Right ventricle myocardium superior (tissue), 1 donor: ENCODE measurements at regions not wholly inside any gene's neighbourhood (a gene's known extent, or its start where the extent isn't known, plus 50 kb on each side); places are given as distances from the start of the nearest gene placed in this dataset. TPM values are rescaled to one million over a fixed set of nuclear protein-coding genes. Genes with fewer than 3 reads are reported as not detected.

Experiments
- ATAC-seq: fragments of 200-7000 bp; cut with Tn5 transposase; one replicate; pipeline ENCODE4 v1.9.1; 2020; ENCODE audit warnings: mild to moderate bottlenecking; ENCODE audit not compliant: poor library complexity
- DNase-seq: peaks from one replicate; pipeline ENCODE4 v3.0.0-alpha.2; 2020
- intact Hi-C: fragments of 100-400 bp; cut with DNase I; formaldehyde crosslinking; loops from one replicate; pipeline ENCODE4 v1.11.2; 2022
- microRNA-seq: library from miRNA; unstranded; fragments of <30 nt; microRNA quantifications from one replicate; pipeline ENCODE4 v1.2.0, GENCODE V29; 2020
- donor health status: DM: no; HTN: yes; CAD: no; lungs with severe emphysema.

DNA sequence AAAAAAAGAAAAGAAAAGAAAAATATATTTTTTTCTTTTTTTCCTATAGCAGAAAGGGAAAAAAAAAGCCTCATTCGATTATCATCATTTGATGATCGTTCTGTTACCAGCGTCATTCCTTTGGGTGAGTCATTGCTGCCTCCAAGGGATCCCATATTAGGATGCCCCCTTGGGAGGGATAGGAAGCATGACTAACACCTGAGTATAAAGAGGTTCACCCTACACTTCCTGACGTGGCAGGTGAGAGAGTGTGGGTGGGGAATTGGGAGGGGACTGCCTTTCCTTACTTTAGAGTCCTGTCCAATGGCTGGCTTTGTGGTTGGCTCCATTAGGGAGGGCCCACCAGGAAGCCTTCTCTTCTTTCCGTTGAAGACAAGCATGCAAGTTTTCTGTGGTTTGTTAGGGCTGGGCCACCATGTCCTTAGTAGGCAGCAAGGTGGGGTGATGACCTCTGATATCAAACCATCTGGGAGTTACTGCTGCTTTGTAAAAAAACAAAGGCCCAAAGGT is 56.1 kb upstream of the FUT8 start:
- no peak for DNase-seq
- ATAC-seq = no peak
- intact Hi-C loops = no loop called here

DNA sequence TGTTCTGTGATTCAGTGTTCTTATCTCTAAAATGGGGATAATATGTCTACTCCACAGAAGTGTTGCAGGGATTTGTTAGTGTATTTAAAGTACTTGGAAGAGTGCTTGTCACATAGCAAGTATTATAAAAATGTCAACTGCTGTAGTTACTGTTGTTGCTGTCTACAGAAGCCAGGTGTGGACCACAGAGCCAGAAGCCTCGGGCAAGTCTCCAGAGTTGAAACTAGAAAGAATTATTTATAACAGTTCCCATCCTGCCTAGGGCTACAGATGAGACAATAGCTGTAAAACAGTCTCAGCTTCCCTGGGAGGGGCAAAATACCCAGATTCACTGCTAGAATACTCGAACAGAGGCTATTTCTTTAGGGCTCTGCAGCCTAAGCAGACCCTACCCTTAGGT is 55.4 kb upstream of the FUT8 start:
- ATAC-seq = peak; percentile 77
- intact Hi-C loops = no loop called here
- no peak for DNase-seq

DNA sequence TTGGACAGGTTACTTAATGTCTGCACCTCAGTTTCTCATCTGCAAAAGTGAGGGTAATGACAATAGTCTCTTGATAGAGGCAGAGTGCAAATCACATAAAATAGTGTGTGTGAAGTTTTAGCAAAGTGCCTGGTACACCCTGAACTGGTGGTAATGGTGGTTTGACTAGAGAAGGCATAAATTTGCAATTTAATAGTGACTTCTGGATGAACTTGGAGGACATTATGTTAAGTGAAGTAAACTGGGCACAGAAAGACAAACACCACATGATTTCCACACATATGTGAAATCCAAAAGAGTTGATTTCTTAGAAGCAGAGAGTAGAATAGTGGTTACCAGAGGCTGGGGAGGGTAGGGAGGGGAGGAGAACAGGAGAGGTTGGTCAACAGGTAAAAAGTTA is 54.8 kb upstream of the FUT8 start:
- no peak for ATAC-seq
- intact Hi-C loops = no loop called here
- no peak for DNase-seq

DNA sequence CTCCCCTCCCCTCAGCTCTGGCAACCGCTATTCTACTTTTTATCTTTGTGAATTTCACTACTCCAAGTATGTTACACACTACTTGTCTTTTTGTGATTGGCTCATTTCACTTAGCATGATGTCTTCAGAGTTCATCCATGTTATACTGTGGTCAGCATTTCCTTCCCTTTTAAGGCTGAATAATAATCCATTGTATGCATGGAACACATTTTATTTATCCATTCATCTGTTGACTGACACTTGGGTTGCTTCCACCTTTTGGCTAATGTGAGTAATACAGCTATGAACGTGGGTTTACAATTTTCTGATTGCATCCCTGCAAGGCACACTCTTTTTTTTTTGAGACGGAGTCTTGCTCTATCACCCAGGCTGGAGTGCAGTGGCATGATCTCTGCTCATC is 53.0 kb upstream of the FUT8 start:
- ATAC-seq = no peak
- intact Hi-C loops = no loop called here

DNA sequence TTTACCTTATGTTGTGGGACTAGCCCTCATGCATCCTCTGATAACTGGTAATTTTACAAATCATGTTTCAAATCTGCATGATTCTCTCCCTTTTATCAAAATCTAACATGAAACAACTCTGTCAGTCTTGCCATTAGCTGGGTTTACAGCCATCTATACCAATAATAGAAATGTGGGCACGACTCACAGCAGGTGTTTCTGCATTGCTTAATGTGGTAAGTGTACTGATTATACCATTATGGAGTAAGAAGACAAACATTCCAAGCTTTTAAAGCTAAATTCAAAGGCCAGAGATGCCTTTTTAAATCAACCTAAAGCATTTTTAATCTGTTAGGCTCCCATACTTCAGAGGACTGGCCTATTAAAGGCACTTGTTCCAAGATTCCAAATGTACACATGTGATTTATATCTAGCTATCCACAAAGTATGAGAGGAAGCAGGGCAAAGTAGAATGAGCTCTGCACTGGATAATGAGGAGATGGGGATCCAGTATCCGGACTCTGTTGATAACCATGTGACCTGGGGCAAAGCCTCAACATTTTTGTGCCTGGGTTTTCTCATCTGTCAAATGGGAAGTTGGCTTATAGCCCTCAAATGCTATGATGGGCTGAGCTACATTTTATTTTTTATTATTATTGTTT is 52.3 kb upstream of the FUT8 start:
- intact Hi-C loops = no loop called here
- DNase-seq (no peak), ATAC-seq (no peak)

More for the DNA sequence above, 53.0 kb upstream of the FUT8 start:
- DNase-seq = no peak

DNA sequence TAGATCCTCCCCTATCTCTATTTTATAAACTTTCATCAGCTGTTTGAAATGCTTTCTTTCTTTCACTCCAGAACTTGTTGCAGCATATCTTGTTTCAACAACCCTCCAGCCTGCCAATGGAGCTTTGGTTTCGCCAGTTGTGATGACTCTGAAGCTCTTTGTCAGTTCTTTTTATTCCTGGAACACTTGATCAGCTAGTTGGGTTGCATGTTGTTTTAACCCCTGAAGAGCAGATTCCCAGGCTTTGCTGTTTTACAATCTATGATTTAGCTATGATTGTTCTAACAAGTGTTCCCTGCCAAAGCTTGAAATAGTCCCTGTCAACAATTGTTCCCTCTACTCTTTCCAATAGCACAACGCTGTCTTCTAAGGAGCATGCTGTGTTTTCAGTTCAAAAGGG is 50.6 kb upstream of the FUT8 start:
- intact Hi-C loops = no loop called here
- peak; percentile 82 for ATAC-seq
- DNase-seq = peak; percentile 55

Small RNA genes lying in the stretch of these regions (microRNA-seq; reads per million reads assigned to microRNA genes)
- not detected for gene MIR4708
